ENCODE measurements at regions not wholly inside any gene's neighbourhood (a gene's known extent, or its start where the extent isn't known, plus 50 kb on each side); places are given as distances from the start of the nearest gene placed in this dataset.

- H3K4me3 ChIP-seq, result no peak overlapping the region
- TF ChIP-seq, protein P1, sequence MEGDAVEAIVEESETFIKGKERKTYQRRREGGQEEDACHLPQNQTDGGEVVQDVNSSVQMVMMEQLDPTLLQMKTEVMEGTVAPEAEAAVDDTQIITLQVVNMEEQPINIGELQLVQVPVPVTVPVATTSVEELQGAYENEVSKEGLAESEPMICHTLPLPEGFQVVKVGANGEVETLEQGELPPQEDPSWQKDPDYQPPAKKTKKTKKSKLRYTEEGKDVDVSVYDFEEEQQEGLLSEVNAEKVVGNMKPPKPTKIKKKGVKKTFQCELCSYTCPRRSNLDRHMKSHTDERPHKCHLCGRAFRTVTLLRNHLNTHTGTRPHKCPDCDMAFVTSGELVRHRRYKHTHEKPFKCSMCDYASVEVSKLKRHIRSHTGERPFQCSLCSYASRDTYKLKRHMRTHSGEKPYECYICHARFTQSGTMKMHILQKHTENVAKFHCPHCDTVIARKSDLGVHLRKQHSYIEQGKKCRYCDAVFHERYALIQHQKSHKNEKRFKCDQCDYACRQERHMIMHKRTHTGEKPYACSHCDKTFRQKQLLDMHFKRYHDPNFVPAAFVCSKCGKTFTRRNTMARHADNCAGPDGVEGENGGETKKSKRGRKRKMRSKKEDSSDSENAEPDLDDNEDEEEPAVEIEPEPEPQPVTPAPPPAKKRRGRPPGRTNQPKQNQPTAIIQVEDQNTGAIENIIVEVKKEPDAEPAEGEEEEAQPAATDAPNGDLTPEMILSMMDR (IDR thresholded peaks at IDR 0.05), result no peak
- no peak for TF ChIP-seq POLR2A (IDR thresholded peaks at IDR 0.05)
- H3K27ac ChIP-seq, result peak overlapping the region in 1 of 12 donors; percentile 29
- peaks cover 0 to 18% (median 0%) of the 10 kb centered on the region in 12 donors for H3K4me1 ChIP-seq
- WGBS, 4 donors, result 69 to 76% (median 70%) methylated on average over 2 of the region's 2 CpGs
- H3K36me3 ChIP-seq, result no peaks in the 10 kb centered on the region
- H3K9me3 ChIP-seq, result no peaks in the 10 kb centered on the region
- intact Hi-C loops (cut with DNase I), result no loop called here
- H3K27me3 ChIP-seq, result no peaks in the 10 kb centered on the region
- peak in 1 of 4 donors; percentile 64 for ATAC-seq
- no peak for DNase-seq
Observed at GRCh38 chr2:12442476-12442847, 274.3 kb upstream of the TRIB2 start.

DNA sequence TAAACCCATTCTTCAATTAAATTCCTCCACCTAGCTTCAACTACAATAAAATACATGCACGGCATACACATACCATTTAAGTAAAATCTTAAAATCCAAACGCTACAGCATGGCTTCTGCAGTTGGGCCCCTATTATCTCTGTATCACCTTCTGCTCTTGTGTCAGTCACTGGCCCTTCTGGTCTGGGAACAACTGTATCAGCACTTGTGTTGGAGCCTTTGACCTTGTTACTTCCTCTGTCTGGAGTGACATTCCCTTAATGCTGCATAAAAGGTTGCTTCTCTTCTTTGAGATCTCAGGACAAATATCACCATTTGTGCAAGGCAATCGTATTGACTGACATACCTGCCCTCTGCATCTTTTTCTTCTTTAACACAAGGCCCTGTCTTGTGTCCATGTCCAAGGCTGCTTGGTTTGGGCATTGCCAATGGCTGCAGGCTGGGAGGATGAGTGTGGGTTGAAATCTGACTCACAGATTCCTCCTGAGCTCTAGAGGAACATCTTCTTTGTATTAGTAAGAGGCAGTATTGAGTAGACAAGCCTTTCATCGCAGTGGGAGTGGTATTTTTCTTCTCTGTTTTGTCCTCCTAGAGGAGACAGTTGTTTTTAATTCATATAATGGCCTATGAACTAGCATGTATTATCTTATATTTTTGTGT lies 267.8 kb upstream of the TRIB2 start:
- no peak for ATAC-seq
- TF ChIP-seq, protein P1 (IDR thresholded peaks at IDR 0.05), result no peak
- TF ChIP-seq POLR2A (IDR thresholded peaks at IDR 0.05), result no peak
- no peaks in the 10 kb centered on the region for H3K36me3 ChIP-seq

DNA sequence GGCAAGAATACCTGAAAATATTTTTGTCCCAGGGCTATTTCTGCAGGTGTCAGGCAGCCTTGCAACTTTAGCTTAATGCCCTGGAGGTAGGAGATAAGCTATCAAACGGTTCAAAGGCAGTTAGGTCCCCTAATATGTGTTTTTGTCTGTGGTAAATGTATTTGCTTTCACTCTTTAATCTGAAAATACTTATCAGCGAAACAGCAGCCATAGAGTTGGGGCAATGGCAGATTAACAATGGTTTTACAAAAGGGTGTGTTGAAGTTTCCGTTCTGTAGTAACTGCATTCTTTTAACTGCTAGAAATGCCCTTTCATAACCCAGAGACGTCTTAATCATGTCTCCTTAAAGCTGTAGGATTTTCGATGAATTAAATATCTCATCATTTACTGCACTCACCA lies 265.0 kb upstream of the TRIB2 start:
- Histone ChIP-seq H3K36me3 (no peaks in the 10 kb centered on the region), H3K27me3 (no peaks in the 10 kb centered on the region), H3K4me3 (peak overlapping the region in 3 of 12 donors; percentile 2 to 32 (median 3)), H3K9me3 (no peaks in the 10 kb centered on the region), H3K4me1 (peaks cover 0 to 25% (median 12%) of the 10 kb centered on the region in 12 donors), H3K27ac (peak overlapping the region in 8 of 12 donors; percentile 9 to 81 (median 36))
- TF ChIP-seq, protein P1 (IDR thresholded peaks at IDR 0.05), result no peak
- TF ChIP-seq POLR2A (IDR thresholded peaks at IDR 0.05), result no peak
- intact Hi-C loops (cut with DNase I), result no loop called here
- WGBS, 4 donors, result 23 to 31% (median 27%) methylated on average over 5 of the region's 5 CpGs
- DNase-seq (no peak), ATAC-seq (no peak)

More for the DNA sequence above, 267.8 kb upstream of the TRIB2 start:
- intact Hi-C loops (cut with DNase I), result no loop called here
- DNase-seq, result no peak
- Histone ChIP-seq H3K27ac (no peak overlapping the region), H3K9me3 (no peaks in the 10 kb centered on the region), H3K4me1 (peaks cover 0 to 18% (median 5%) of the 10 kb centered on the region in 12 donors), H3K4me3 (no peak overlapping the region), H3K27me3 (no peaks in the 10 kb centered on the region)
- 79 to 85% (median 83%) methylated on average over 4 of the region's 4 CpGs for WGBS, 4 donors

DNA sequence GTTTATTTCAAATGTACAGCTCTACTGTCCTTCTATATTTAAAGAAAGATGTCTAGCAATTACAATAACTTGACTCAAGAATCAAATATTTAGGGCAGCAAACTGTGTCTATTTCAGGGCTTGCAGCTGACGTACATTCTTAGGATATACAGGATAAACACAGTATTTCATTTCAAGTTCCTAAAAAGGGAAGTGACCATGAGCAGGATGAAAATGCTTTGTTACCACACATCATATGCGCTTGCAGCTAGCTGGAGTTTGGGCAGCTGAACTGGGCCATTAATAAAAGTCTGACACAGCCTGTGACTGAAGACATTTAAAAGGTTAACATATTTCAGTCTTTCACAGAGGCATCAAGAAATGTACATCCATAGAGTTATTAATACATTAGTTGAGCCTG lies 264.6 kb upstream of the TRIB2 start:
- Histone ChIP-seq H3K4me3 (peak overlapping the region in 3 of 12 donors; percentile 2 to 32 (median 3)), H3K27ac (peak overlapping the region in 7 of 12 donors; percentile 9 to 81 (median 30)), H3K9me3 (no peaks in the 10 kb centered on the region), H3K36me3 (no peaks in the 10 kb centered on the region), H3K4me1 (peaks cover 0 to 29% (median 14%) of the 10 kb centered on the region in 12 donors), H3K27me3 (no peaks in the 10 kb centered on the region)
- intact Hi-C loops (cut with DNase I), result no loop called here
- TF ChIP-seq, protein P1 (IDR thresholded peaks at IDR 0.05), result no peak
- no peak for TF ChIP-seq POLR2A (IDR thresholded peaks at IDR 0.05)
- ATAC-seq, result no peak
- no peak for DNase-seq
- WGBS, 4 donors, result 39 to 52% (median 43%) methylated on average over 2 of the region's 2 CpGs
